Retinal pigment epithelial cell (primary cell): ENCODE measurements at regions not wholly inside any gene's neighbourhood (a gene's known extent, or its start where the extent isn't known, plus 50 kb on each side); places are given as distances from the start of the nearest gene placed in this dataset.

Experiments
- DNase-seq: peaks from one replicate; pipeline ENCODE4 v3.0.0-alpha.2; 2010; ENCODE audit warnings: low read depth
- H3K4me3 ChIP-seq: 2 replicates; pipeline ENCODE4 v1.5.1; 2011; ENCODE audit warnings: mild to moderate bottlenecking, low read length, control low read depth, moderate library complexity
- TF ChIP-seq, protein P1 (sequence below): conservative IDR thresholded peaks from 2 replicates; pipeline ENCODE4 v1.5.1; 2011; ENCODE audit warnings: low read depth, low read length, control low read depth, inconsistent platforms

DNA sequence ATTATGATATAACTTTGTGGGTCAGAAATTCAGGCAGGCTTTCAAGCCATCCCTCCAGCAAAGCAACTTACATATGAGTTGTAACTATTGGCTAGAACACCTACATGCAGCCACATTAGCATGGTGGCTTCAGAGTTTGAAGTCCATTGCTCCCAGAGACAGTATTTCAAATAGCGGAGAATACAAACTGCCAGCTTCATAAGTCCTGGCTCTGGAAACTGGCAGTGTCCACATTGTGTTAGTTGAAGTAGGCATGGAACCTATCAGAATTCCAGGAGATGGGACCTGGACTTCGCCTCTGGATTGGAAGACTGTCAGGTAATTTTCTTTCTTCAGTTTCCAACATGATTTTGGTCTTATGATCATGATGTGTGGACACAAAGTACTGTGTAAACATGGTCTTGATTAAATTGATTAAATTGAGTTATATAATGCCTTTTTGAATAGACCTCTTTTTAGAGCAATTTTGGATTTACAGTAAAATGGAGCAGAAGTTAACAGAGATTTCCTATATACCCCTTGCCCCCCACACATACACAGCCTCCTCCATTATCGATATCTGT is 209.9 kb upstream of the NAV2 start:
- TF ChIP-seq, protein P1, sequence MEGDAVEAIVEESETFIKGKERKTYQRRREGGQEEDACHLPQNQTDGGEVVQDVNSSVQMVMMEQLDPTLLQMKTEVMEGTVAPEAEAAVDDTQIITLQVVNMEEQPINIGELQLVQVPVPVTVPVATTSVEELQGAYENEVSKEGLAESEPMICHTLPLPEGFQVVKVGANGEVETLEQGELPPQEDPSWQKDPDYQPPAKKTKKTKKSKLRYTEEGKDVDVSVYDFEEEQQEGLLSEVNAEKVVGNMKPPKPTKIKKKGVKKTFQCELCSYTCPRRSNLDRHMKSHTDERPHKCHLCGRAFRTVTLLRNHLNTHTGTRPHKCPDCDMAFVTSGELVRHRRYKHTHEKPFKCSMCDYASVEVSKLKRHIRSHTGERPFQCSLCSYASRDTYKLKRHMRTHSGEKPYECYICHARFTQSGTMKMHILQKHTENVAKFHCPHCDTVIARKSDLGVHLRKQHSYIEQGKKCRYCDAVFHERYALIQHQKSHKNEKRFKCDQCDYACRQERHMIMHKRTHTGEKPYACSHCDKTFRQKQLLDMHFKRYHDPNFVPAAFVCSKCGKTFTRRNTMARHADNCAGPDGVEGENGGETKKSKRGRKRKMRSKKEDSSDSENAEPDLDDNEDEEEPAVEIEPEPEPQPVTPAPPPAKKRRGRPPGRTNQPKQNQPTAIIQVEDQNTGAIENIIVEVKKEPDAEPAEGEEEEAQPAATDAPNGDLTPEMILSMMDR, result no peak
- H3K4me3 ChIP-seq, result no peak overlapping the region
- DNase-seq, result no peak

DNA sequence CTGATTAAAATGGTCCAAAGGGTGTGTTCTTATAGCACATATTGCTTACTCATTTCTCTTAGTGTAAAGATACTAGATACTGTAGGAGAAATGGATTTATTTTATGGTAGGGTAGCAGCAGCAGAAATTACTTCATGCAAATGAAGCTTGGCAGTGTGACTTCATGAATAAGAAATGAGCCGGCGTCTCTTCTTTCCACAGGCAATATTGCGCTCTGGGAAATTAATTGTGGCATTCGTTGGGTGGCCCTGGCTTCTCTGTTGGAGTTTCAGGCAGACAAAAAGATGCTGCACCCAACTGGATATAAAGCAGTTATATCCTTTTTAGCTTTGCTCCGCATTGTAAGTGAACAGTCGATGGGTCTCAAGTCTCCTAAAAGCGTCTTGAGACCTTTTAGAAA is 211.0 kb upstream of the NAV2 start:
- TF ChIP-seq, protein P1, result no peak
- no peak for DNase-seq
- no peak overlapping the region for H3K4me3 ChIP-seq

DNA sequence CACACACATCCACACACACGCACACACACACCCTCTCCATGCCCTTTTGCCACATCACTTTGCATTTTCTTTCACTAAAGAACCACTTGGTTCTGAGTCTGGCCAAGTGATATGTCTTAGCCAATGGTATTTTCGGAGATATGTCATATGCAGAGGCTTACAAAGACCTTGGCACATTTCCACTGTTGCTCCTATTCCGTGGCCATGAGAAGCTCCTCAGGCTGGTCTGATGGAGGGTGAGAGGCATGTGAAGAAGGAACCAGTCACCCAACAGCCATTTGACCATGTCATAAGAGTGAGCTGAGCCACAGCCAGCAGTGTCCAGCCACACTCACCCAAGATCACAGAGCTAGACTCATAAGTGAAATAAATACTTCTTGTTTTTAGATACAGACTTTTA is 212.6 kb upstream of the NAV2 start:
- no peak overlapping the region for H3K4me3 ChIP-seq
- TF ChIP-seq, protein P1, result no peak
- peak; percentile 76 for DNase-seq

DNA sequence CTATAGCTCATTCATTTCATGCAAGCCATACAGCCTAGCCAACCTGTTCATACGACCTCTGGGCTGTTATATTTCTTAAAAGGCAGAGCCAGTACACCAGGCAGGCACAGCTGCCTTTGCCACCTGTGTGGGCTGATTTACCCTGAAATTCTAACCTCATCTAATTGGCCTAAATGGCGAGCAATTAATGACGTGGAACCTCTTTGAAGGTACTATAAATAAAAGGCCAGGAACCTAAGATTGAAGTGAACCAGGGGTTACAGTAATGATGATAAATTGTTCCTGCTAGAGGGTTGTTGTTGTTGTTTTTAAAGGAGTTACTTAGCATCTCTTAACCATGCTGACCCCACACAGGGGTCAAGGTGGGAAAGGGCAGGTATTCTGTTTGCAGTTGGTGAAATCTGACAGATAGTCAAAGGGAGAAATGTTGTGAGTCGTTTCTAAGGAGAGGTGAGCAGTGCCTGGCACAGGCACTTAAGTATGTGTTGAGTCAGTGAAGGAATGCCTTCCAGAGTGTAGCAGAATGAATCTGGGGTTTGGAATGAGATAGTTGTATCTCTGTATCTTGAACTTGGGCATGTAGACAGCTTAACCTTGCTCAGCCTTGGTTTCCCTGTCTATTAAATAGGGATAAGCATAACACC is 213.5 kb upstream of the NAV2 start:
- peak; percentile 62 for DNase-seq
- H3K4me3 ChIP-seq, result no peak overlapping the region
- TF ChIP-seq, protein P1, result no peak

DNA sequence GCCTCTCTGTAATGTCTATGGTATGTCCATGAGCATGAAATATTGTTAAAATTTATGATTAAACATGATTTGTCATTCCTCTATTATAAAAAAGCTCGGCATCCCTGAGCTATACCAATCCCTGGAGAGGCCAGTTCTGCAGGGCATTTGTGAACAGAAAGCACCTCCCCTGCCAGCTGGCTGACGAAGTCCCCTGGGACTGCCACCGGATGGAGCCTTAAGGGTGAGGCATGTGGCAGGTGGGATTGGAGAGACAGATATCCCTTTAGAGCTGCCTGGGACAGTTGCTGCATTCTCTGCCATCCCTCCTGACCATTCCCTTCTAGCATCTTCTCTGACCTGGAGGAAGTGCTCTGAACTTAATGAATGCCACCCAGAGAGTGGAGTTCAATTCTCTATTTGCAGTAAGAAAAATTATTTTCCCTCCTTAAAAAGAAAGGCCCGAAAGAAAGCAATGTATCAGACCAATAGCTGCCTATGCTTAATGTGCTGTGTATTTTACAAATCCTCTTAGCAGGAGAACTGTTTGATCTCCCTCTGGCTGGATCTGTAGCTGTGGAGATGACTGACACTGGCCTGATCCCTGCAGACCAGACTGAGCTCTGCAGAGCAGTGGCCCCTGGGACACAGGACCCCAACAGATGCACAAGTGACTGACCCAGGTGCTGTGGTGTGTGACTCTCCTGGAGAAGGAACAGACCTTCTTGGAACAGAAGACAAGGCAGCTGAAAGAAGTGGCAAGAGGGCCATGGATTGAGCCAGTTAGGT is 219.0 kb upstream of the NAV2 start:
- TF ChIP-seq, protein P1, result no peak

DNA sequence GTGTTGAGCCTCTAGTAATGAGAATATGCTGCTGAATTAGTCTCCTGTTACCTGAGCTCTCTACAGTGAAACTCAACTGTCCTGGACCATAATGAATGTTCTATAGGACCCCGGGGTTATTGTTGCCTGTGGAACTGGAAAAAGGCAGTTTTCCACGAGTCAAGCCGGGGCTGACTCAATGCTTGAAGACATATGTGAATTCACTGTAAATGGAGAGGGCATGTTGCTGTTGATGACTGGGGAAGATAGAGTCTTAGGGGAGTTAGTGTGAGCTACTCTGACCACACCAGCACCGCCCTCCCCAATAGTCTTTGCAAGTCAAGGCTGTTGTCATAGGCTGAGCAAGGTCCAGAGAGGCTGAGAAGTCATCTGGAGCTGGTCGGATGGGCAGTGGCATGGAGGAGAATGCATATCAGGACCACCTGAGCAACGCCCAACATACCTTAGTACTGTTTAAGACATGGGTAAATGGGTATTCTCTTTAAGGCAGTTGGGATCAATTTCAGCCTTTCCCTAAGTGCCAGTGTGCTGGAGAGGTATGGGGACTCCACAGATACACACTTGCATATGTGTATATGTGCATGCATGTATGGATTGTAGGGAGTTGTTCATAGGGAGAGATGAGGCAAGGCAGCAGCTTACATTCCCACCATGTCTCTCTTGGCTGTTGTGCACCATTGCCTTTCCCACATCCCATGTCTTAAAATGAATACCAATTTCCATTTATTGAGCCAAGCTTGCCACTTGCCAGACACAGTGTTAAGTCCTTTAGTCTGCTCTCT is 230.1 kb upstream of the NAV2 start:
- DNase-seq, result no peak
- no peak overlapping the region for H3K4me3 ChIP-seq
- TF ChIP-seq, protein P1, result no peak

More for the DNA sequence above, 219.0 kb upstream of the NAV2 start:
- H3K4me3 ChIP-seq, result no peak overlapping the region
- no peak for DNase-seq
